ENCODE measurements at regions not wholly inside any gene's neighbourhood (a gene's known extent, or its start where the extent isn't known, plus 50 kb on each side); places are given as distances from the start of the nearest gene placed in this dataset.

DNA sequence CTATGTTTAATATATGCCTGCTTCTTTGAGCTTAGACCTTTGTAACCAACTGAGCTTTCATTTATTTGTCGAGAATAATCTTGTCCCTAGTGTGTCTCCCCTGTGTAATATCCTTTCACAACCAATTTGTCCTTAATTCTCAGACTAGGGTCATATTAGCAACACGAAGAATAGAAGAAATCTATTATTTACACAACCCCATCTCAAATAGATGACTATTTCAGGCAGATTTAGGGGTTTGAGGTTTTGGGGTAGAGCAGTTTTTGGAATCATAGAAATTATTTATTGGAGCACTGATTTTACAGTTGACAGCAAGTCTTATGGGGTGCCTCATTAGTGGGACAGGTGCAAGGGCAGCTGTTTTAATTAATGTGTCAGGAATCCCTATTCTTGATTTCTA lies 91.2 kb upstream of the ANO4 start:
- TF ChIP-seq, protein P1, sequence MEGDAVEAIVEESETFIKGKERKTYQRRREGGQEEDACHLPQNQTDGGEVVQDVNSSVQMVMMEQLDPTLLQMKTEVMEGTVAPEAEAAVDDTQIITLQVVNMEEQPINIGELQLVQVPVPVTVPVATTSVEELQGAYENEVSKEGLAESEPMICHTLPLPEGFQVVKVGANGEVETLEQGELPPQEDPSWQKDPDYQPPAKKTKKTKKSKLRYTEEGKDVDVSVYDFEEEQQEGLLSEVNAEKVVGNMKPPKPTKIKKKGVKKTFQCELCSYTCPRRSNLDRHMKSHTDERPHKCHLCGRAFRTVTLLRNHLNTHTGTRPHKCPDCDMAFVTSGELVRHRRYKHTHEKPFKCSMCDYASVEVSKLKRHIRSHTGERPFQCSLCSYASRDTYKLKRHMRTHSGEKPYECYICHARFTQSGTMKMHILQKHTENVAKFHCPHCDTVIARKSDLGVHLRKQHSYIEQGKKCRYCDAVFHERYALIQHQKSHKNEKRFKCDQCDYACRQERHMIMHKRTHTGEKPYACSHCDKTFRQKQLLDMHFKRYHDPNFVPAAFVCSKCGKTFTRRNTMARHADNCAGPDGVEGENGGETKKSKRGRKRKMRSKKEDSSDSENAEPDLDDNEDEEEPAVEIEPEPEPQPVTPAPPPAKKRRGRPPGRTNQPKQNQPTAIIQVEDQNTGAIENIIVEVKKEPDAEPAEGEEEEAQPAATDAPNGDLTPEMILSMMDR (IDR thresholded peaks at IDR 0.05; ENCODE audit: poor library complexity) = no peak
- no peak for TF ChIP-seq EZH2 (IDR thresholded peaks at IDR 0.05; ENCODE audit: borderline replicate concordance)
